ENCODE measurements at regions not wholly inside any gene's neighbourhood (a gene's known extent, or its start where the extent isn't known, plus 50 kb on each side); places are given as distances from the start of the nearest gene placed in this dataset.
A peak's percentile ranks its signal among the peaks of the same experiment; 100 is the strongest.

DNA sequence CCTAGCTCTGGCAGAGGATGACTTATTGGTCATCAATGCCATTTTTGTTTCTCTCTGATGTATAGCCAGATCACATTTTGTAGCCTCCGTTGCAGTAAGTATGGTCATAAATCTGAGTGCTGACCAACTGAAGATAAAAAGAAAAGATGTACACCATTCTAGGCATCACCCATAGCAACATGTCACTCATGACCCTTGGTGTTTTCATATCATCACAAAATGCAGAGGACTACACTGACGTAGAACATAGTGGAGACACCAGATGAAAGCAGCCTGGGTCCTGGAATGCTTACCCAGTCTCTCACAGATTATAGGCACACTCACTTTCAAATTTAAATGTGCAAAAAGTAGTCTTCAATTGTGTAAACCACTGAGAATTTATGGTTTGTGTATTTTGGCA is 172.8 kb downstream of the PDHA2 start:
- intact Hi-C loops (cut with micrococcal nuclease; ENCODE audit: unreplicated experiment) = no loop called here
- Mint-ChIP-seq H3K27ac (ENCODE audit: unreplicated experiment) (no peak overlapping the region), H3K4me1 (ENCODE audit: low read depth, unreplicated experiment) (no peaks in the 10 kb centered on the region), H3K27me3 (ENCODE audit: unreplicated experiment) (no peaks in the 10 kb centered on the region), H3K9me3 (ENCODE audit: low read depth, unreplicated experiment) (no peaks in the 10 kb centered on the region), H3K4me3 (ENCODE audit: low read depth, unreplicated experiment) (no peak overlapping the region), H3K36me3 (ENCODE audit: insufficient read depth, unreplicated experiment) (no peaks in the 10 kb centered on the region)
- CTCF ChIA-PET = no interaction called here
- no peak for TF ChIP-seq CTCF (IDR thresholded peaks at IDR 0.05; ENCODE audit: unreplicated experiment)
- no peak for DNase-seq
- BruUV-seq (replicated peaks) = no TSS peak

GRCh38 chr4:96016634-96017299 is 176.9 kb downstream of the PDHA2 start:
- H3K36me3 Mint-ChIP-seq (ENCODE audit: insufficient read depth, unreplicated experiment) = no peaks in the 10 kb centered on the region
- no peak overlapping the region for H3K27ac Mint-ChIP-seq (ENCODE audit: unreplicated experiment)
- no peaks in the 10 kb centered on the region for H3K9me3 Mint-ChIP-seq (ENCODE audit: low read depth, unreplicated experiment)
- CTCF ChIA-PET = no interaction called here
- TF ChIP-seq CTCF (IDR thresholded peaks at IDR 0.05; ENCODE audit: unreplicated experiment) = no peak
- intact Hi-C loops (cut with micrococcal nuclease; ENCODE audit: unreplicated experiment) = no loop called here
- no peak for DNase-seq
- no peak overlapping the region for H3K4me3 Mint-ChIP-seq (ENCODE audit: low read depth, unreplicated experiment)
- H3K4me1 Mint-ChIP-seq (ENCODE audit: low read depth, unreplicated experiment) = no peaks in the 10 kb centered on the region
- no TSS peak for BruUV-seq (replicated peaks)
- H3K27me3 Mint-ChIP-seq (ENCODE audit: unreplicated experiment) = no peaks in the 10 kb centered on the region

- Mint-ChIP-seq H3K4me1 (ENCODE audit: low read depth, unreplicated experiment) (no peaks in the 10 kb centered on the region), H3K27ac (ENCODE audit: unreplicated experiment) (no peak overlapping the region)
- CTCF ChIA-PET = no interaction called here
These were observed 185.1 kb downstream of the PDHA2 start for GRCh38 chr4:96025011-96025410.

DNA sequence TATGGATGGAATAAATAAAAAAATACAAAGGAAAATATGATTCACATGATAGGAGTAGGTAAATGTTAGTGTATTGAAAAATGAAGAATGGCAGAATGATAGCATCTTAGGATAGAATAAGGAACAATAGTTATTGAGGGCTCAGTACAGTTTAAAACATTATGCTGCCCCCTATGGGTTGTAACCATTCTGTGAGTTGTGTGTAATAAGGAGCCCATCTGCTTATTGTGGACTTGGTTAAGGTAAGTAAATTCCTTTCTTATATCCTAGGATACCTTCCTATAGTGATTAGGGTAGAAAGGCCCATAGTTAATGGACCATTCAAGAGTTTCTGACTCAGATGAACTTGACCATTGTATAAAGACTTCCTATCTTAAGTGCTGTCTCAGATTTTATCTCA is 195.8 kb downstream of the PDHA2 start:
- BruUV-seq (replicated peaks) = no TSS peak
- intact Hi-C loops (cut with micrococcal nuclease; ENCODE audit: unreplicated experiment) = no loop called here
- H3K9me3 Mint-ChIP-seq (ENCODE audit: low read depth, unreplicated experiment) = no peaks in the 10 kb centered on the region
- no peak overlapping the region for H3K27ac Mint-ChIP-seq (ENCODE audit: unreplicated experiment)
- no peak for TF ChIP-seq CTCF (IDR thresholded peaks at IDR 0.05; ENCODE audit: unreplicated experiment)
- peak; percentile 2 for DNase-seq
- no peak overlapping the region for H3K4me3 Mint-ChIP-seq (ENCODE audit: low read depth, unreplicated experiment)
- H3K27me3 Mint-ChIP-seq (ENCODE audit: unreplicated experiment) = no peaks in the 10 kb centered on the region
- H3K4me1 Mint-ChIP-seq (ENCODE audit: low read depth, unreplicated experiment) = no peaks in the 10 kb centered on the region
- H3K36me3 Mint-ChIP-seq (ENCODE audit: insufficient read depth, unreplicated experiment) = no peaks in the 10 kb centered on the region
- CTCF ChIA-PET = no interaction called here

More at GRCh38 chr4:96025011-96025410, 185.1 kb downstream of the PDHA2 start:
- DNase-seq = no peak
- no peak for TF ChIP-seq CTCF (IDR thresholded peaks at IDR 0.05; ENCODE audit: unreplicated experiment)
- H3K9me3 Mint-ChIP-seq (ENCODE audit: low read depth, unreplicated experiment) = no peaks in the 10 kb centered on the region
- no TSS peak for BruUV-seq (replicated peaks)
- intact Hi-C loops (cut with micrococcal nuclease; ENCODE audit: unreplicated experiment) = no loop called here
- H3K36me3 Mint-ChIP-seq (ENCODE audit: insufficient read depth, unreplicated experiment) = no peaks in the 10 kb centered on the region
- H3K4me3 Mint-ChIP-seq (ENCODE audit: low read depth, unreplicated experiment) = no peak overlapping the region
- no peaks in the 10 kb centered on the region for H3K27me3 Mint-ChIP-seq (ENCODE audit: unreplicated experiment)
